Upper lobe of left lung (tissue), 6 donors: ENCODE measurements at regions not wholly inside any gene's neighbourhood (a gene's known extent, or its start where the extent isn't known, plus 50 kb on each side); places are given as distances from the start of the nearest gene placed in this dataset.

ENCODE experiments used
- ATAC-seq, 2 donors: fragments of 200-7000 bp; cut with Tn5 transposase; one replicate each; pipeline ENCODE4 v1.9.1; 2022; ENCODE audit warnings: mild to moderate bottlenecking in 2 of 2, moderate library complexity in 2 of 2; ENCODE audit not compliant: low FRiP score in 2 of 2
- DNase-seq, 2 donors: peaks; one replicate each; pipeline ENCODE4 v3.0.0-alpha.2; 2019 to 2020
- H3K27ac ChIP-seq, 4 donors: fragments of 200-600 bp; sonication (generic); one replicate each; pipeline ENCODE4 v1.5.1; 2016 to 2019
- H3K27me3 ChIP-seq, 4 donors: fragments of 200-600 bp; sonication (generic); one replicate each; pipeline ENCODE4 v1.5.1; 2017 to 2019
- H3K36me3 ChIP-seq, 4 donors: fragments of 200-600 bp; sonication (generic); one replicate each; pipeline ENCODE4 v1.5.1; 2016 to 2019
- H3K4me1 ChIP-seq, 4 donors: fragments of 200-600 bp; sonication (generic); one replicate each; pipeline ENCODE4 v1.5.1; 2018 to 2019
- H3K4me3 ChIP-seq, 4 donors: fragments of 200-600 bp; sonication (generic); one replicate each; pipeline ENCODE4 v1.5.1; 2017 to 2019; ENCODE audit warnings: mild to moderate bottlenecking in 2 of 4, moderate library complexity in 1 of 4
- H3K9me3 ChIP-seq, 4 donors: fragments of 200-600 bp; sonication (generic); one replicate each; pipeline ENCODE4 v1.5.1; 2018 to 2019
- CTCF ChIP-seq, 6 experiments: fragments of 450-650 bp in 4 of 6; fragments of 200-600 bp in 2 of 6; sonication (generic) in 2 of 6; IDR thresholded peaks; one replicate each; pipeline ENCODE4 v1.5.1; 2016 to 2019; ENCODE audit warnings: antibody characterized with exemption in 6 of 6
- EP300 ChIP-seq, 4 donors: sonication (generic); formaldehyde crosslinking; IDR thresholded peaks; one replicate each; pipeline ENCODE4 v1.5.1; 2017; ENCODE audit warnings: antibody characterized with exemption in 4 of 4, control low read depth in 2 of 4
- POLR2A ChIP-seq, 4 donors: fragments of 450-650 bp; IDR thresholded peaks; one replicate each; pipeline ENCODE4 v1.5.1; 2016 to 2017; ENCODE audit warnings: antibody characterized with exemption in 4 of 4, mild to moderate bottlenecking in 2 of 4
- POLR2AphosphoS5 ChIP-seq, 2 donors: sonication (generic); formaldehyde crosslinking; IDR thresholded peaks; one replicate each; pipeline ENCODE4 v1.5.1; 2017; ENCODE audit warnings: antibody characterized with exemption in 2 of 2
- WGBS, 2 donors: methylation state at CpG; one replicate each; pipeline ENCODE4 v1.1.5; 2017 to 2018; 5-methylcytosine and 5-hydroxymethylcytosine counted together
- donor health status: DM: no; HTN: no; CAD: no; lungs with moderate emphysema.
- donor health status: DM: no; HTN: yes; CAD: no; lungs with severe emphysema.

DNA sequence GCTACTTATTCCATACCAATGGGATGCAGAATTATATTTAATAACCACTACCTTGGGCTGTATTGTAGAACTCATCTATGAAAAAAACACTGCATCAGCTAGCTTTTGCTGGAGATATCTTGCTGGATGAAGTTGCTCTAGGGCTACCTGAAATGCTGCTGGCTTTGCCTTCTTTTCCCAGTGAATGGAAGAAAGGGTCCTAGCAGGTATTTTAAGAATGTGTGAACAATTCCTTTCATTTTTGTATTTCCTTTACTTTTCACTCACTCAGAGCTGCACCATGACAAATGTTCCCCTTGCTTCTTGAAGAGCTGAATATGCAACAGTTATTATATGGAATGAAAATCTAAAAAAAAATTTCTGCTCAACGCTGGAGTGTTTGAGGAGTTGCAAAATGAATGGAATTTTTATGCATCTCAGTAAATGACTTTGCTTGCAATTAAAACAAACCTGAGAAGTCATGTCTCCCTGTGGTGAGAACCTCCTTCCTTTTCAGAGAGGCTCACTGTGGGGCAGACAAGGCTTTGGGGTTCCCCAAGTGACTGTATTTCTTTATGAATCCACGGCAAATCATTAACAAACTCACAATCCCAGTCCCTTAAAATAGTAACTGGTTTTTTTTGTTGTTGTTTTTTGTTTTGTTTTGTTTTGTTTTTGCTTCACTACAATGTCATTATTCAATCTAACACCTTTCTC lies 566.8 kb upstream of the KIRREL3 start:
- Histone ChIP-seq H3K4me1 (no peaks in the 10 kb centered on the region), H3K4me3 (no peak overlapping the region), H3K36me3 (no peaks in the 10 kb centered on the region), H3K9me3 (no peaks in the 10 kb centered on the region), H3K27me3 (no peaks in the 10 kb centered on the region), H3K27ac (no peak overlapping the region)
- DNase-seq (no peak), ATAC-seq (no peak)
- no peak for TF ChIP-seq POLR2AphosphoS5 (IDR thresholded peaks at IDR 0.05)
- 57 to 73% methylated on average over 2 of the region's 2 CpGs for WGBS, 2 donors

DNA sequence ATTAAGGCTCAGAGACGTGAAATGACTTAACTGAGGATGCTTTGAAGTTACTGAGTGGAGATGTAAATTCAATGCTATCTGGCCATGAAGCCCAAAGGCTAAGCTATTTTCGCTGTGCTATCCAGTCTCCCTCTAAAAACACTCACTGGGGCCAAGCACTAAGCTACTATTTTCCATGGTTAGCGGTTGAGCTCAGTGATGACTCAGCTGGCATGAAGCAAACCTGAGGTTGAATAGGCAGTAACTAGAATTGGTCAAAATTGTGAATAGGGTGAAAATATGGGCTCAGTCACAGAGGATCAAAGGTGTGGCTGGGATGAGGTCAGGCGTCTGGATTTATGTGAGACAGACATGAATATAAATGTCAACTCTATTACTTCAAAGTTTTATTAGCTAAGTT lies 564.2 kb upstream of the KIRREL3 start:
- ATAC-seq (peak in 1 of 2 donors; percentile 69), DNase-seq (no peak)
- Histone ChIP-seq H3K27ac (no peak overlapping the region), H3K9me3 (no peaks in the 10 kb centered on the region), H3K27me3 (no peaks in the 10 kb centered on the region), H3K4me3 (no peak overlapping the region), H3K4me1 (no peaks in the 10 kb centered on the region), H3K36me3 (no peaks in the 10 kb centered on the region)
- WGBS, 2 donors: 91 to 92% methylated on average over 4 of the region's 4 CpGs
- TF ChIP-seq CTCF (IDR thresholded peaks at IDR 0.05) (no peak), POLR2AphosphoS5 (IDR thresholded peaks at IDR 0.05) (no peak), POLR2A (IDR thresholded peaks at IDR 0.05) (no peak), EP300 (IDR thresholded peaks at IDR 0.05) (no peak)

DNA sequence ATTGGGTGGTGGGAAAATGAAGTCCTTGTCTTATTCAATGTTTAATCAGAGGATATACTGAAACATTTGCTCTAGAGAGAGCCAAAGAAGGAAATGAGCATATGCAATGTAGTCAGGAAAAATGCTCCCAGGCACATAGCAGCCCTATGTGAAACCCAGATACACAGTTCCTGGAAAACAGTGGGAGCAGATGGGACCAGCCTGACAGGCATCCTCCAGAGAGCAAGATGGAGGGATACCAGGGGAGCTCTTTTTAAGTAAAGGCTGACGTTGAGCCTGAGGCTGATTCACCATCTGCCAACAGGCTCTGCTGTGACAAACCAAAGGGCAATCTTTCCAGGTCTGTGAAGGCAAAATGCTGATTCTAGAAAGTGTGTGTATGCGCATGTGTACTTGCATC lies 559.4 kb upstream of the KIRREL3 start:
- no peak for ATAC-seq
- H3K27me3 ChIP-seq: no peaks in the 10 kb centered on the region
- TF ChIP-seq POLR2AphosphoS5 (IDR thresholded peaks at IDR 0.05) (no peak), CTCF (IDR thresholded peaks at IDR 0.05) (no peak), EP300 (IDR thresholded peaks at IDR 0.05) (no peak), POLR2A (IDR thresholded peaks at IDR 0.05) (no peak)
- H3K27ac ChIP-seq: no peak overlapping the region
- no peaks in the 10 kb centered on the region for H3K4me1 ChIP-seq
- no peaks in the 10 kb centered on the region for H3K9me3 ChIP-seq
- H3K4me3 ChIP-seq: no peak overlapping the region
- DNase-seq: no peak
- 48 to 55% methylated on average over 2 of the region's 2 CpGs for WGBS, 2 donors
- no peaks in the 10 kb centered on the region for H3K36me3 ChIP-seq

DNA sequence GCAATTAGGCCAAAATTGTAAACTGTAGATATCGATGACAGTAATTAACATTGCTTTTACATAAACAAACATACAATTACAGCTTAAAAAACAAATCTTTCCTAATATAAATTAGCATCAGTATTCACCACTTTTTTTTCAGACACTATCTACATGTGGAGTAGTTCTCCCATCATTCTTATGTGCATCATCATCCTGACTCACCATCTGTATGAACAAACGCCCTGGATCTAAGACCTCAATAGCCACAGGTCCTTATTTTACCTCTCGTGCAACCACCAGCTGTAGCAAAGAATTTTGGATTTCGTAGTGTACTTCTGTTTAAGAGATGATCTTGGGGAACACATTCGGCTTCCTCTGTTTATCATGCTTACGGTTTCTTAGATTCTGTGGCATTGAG lies 551.9 kb upstream of the KIRREL3 start:
- Histone ChIP-seq H3K36me3 (no peaks in the 10 kb centered on the region), H3K4me3 (no peak overlapping the region), H3K4me1 (no peaks in the 10 kb centered on the region), H3K27ac (no peak overlapping the region), H3K9me3 (no peaks in the 10 kb centered on the region), H3K27me3 (no peaks in the 10 kb centered on the region)
- 84 to 89% methylated on average over 6 of the region's 6 CpGs for WGBS, 2 donors
- no peak for TF ChIP-seq CTCF (IDR thresholded peaks at IDR 0.05)
- TF ChIP-seq POLR2AphosphoS5 (IDR thresholded peaks at IDR 0.05): no peak
- TF ChIP-seq EP300 (IDR thresholded peaks at IDR 0.05): no peak
- DNase-seq (no peak), ATAC-seq (no peak)

GRCh38 chr11:127531167-127531566 lies 530.6 kb upstream of the KIRREL3 start:
- Histone ChIP-seq H3K4me1 (no peaks in the 10 kb centered on the region), H3K27me3 (no peaks in the 10 kb centered on the region), H3K36me3 (no peaks in the 10 kb centered on the region), H3K9me3 (no peaks in the 10 kb centered on the region), H3K27ac (no peak overlapping the region), H3K4me3 (no peak overlapping the region)
- TF ChIP-seq EP300 (IDR thresholded peaks at IDR 0.05) (no peak), CTCF (IDR thresholded peaks at IDR 0.05) (no peak), POLR2AphosphoS5 (IDR thresholded peaks at IDR 0.05) (no peak), POLR2A (IDR thresholded peaks at IDR 0.05) (no peak)
- ATAC-seq: no peak
- WGBS, 2 donors: 51% methylated on average over 3 of the region's 3 CpGs
- no peak for DNase-seq
